CD4-positive, alpha-beta T cell treated with Interferon alpha-2 for 1 hour (primary cell): ENCODE measurements at regions not wholly inside any gene's neighbourhood (a gene's known extent, or its start where the extent isn't known, plus 50 kb on each side); places are given as distances from the start of the nearest gene placed in this dataset.

Experiments used
- DNase-seq, 2 donors: peaks; one replicate each; pipeline ENCODE4 v3.0.0-alpha.2; 2020 to 2022

DNA sequence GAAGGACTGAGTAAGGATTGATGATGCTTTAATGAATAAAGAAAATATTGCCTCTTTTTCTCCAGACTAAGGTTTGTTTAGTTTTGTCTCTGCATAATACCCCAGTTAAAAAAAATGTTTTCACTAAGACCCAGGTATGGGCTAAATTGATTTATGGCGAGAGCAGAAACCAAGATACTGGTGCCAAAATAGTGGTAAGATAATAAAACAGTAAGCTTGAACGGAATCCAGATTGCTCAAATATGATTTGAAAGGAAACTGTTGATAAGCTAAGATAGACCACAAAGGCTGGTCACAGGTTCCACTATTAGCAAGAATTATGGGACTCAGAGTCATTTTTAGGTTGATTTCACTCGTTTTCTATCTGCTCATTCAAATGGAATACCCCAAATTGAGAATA lies 831.2 kb downstream of the EPHA7 start:
- no peak for DNase-seq

DNA sequence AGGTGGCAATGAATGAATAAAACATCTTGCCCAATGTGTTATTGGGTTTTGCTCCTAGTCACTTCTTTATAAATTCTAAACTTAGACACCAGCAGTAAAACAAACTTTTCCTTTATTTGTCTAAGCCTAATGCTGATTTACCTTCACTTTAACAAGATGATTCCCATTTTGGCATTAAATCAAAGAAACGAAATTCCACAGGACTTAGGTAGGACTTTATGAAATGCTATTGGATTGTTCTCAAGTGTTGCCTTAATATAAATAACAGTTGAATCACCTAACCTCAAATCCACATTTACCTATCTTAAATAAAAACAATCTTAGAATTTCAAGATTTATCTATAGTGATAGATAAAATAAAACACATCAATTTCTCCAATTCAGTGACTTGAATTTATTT lies 831.8 kb downstream of the EPHA7 start:
- DNase-seq, result no peak

DNA sequence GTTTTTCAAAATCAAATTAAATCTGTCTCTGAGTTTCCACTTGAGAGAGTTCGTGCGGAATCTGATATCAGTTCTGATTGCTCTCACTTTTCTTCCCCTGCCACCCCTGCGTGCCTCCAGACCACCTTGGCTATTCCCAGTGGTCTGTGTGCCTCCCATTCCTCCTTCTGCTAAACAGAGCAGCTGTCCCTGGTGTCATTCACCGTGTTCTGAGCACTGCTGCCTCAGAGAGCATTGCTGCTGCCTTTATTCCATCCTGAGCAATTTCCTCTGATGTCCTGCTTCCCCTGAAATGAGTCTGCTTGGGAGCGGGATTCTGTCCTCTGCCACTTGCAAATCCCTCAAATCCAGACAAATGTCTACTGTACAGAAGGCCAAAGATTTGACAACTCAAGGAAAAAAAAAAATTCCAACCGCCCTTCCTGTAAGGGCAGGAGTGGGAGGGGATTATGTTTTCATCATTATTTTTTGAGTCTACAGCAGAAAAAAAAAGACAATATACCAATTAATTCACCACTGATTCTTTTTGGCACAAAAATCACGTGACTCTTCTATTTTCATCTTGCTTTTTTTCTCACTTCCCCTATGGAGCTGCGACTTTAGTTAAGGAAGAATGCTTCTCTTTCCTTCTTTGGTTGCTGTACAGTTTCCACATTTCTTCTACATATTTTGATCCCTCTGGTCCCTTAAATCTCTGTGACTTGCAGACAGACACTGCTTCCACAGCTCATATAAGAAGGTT lies 833.0 kb downstream of the EPHA7 start:
- DNase-seq, result no peak

GRCh38 chr6:92582211-92582610 lies 837.1 kb downstream of the EPHA7 start:
- DNase-seq, result no peak

DNA sequence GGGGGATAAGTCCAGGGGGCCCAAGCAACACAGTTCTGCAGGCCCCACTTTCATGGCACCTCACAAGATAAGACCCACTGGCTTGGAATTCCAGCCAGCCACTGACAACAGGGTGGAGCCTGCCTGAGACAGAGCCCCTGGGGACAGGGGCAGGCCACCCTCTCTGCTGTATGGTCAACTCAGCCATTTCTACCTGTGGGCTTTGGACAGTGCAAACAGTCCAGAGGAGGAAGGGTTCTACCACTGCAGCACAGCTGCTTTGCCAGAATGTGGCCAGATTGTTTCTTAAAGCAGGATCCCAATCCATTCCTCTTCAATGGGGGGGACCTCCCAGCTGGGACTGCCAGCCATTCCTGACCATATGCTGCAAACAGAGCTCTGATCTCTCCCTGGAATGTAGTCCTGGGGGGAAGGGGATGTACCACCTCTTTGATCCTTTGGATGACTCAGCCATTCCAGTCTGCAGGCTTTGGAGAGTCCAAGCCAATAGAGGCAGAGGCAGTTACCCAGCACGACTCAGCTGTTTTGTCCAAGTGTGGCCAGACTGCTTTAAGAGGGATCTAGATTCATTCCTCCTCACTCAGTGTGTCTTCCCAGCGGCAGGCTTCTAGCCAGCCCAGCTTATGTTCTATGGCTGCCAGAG lies 842.2 kb downstream of the EPHA7 start:
- DNase-seq, result no peak

- no peak for DNase-seq
These were observed 850.8 kb downstream of the EPHA7 start for GRCh38 chr6:92568541-92568940.

DNA sequence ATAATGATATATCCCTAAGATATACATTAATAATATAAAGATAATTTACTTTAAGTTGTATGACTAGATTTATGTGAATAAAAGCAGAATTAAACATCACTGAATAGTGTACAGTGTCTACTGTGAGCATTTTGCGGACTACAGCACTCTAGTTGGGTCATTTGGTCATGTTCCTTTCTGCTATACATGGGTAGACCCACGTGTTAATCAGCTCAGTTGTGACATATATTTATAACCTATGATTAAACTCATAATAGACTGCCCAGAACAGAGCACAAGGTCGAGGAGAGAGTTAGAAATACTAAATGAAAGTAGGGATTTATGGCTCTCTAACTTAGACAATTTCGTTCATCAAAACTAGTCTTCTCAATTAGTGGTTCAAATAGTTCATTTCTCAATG lies 852.7 kb downstream of the EPHA7 start:
- DNase-seq, result no peak

DNA sequence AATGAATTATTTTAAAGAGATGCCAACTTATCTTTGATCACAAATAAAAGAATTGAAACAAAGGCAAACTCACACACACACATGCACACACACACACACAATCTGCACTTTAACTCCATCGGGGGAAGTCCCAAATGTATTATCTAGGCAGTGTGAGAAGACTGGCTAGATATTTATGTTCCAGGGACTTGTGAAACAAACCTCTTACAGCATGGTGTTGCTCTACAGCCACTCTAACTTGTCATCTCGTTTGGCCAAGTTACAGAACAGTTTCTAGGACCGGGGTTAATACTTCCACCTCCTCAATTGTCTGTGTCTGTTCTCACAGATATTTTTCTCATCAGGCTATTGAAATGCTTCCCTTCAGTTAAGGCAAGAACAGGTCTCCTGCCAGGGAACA lies 855.0 kb downstream of the EPHA7 start:
- DNase-seq, result no peak

- DNase-seq, result no peak
These were observed 859.7 kb downstream of the EPHA7 start for GRCh38 chr6:92559611-92560010.

DNA sequence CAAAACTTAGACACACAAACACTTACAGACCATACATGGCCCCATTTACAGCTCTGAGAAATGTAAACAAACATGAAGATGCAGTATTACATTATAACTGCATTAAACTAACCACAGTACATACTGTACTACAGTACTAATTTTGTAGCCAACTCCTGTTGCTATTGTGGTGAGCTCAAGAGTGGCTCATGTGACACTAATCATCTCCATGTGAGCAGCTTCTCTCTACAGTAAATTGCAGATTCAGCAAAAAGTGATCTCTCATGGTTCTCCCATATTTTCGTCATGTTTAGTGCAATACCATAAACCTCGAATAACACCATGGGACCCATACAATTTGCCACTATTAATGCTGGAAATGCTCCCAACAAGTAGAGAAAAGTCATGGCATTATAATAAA lies 860.4 kb downstream of the EPHA7 start:
- DNase-seq, result no peak

DNA sequence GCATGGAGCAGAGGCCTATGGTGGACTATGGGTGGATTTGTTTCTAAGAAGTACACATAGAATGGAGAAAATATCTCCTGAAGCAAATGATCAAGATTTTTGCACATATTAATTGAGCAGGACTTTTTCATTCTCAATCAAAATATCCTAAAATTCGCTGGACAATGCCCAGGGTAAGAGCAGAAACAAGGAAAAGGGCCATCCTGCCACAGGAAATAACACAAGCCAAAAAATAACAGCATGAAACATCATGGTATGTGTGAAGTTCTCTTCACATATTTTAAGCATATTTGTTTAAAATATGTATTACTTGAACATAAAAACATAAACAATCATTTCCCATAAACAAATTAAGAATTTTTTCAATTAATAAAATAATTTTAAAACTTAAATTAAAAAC lies 868.9 kb downstream of the EPHA7 start:
- DNase-seq, result no peak

- no peak for DNase-seq
These were observed 873.5 kb downstream of the EPHA7 start for GRCh38 chr6:92545861-92546260.

DNA sequence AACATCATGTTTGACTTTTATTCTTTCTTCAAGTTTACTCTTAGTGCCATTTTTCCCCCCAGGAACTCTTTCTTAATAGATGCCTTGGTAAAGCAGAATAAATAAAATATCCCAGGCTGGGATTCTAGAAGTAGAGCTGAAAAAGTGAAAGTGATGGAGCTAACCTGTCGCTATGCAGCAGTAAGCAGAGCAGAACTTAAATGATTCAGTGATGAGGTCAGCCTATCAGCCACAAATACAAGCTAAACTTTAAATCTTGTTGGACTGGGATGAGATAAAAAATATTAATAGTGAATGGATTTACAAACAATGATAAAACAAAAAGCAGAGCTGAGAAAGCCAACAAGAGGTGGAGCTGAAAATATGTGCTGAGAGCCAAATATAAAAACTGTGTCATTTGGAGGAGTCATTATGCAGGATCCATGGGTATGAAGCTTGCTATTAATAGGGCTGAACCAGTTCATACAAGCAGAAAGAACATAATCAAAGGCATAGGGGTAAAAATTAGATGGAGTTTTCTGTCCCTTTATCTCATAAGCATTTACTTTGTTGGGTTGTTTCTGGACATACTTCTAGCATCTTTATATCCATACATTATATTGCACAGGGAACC lies 877.8 kb downstream of the EPHA7 start:
- no peak for DNase-seq

- DNase-seq, result no peak
These were observed 880.4 kb downstream of the EPHA7 start for GRCh38 chr6:92538926-92539325.

DNA sequence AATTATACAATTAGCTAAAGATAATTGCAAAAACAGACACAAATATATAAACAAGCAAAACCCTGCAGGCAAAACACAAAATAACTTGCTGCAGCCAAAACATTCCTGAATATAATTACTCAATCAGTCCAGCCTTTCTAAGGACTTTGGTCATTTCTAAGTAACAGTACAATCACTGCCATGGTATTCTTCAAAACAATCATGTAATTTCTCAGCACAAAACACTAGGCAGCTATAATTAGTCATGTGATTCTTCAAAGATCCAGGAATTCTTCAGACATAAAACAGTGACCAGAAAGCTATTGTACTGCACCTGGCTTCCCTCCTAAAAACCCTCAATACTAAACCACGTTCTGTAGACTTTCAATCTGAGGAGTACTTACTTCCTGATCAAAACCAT lies 881.1 kb downstream of the EPHA7 start:
- DNase-seq, result no peak

DNA sequence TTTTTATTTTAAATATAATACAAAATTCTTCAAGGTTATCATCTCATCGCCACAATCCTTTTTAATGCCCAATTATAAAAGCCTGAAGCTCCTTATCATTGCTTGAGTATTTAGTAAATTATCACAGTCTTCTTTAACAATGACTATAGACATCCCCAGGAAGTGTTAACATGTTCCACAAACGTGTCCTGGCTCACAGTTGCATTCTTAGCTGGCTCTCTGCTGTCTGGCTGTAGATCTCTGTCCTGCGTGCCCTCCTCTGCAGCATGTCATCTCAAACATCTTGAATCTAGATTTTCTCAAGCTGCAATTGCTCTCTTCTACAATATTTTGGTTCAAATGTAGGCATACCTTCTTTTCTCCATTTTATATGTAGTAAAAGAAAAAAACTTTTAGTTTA lies 885.2 kb downstream of the EPHA7 start:
- DNase-seq, result no peak

GRCh38 chr6:92522589-92522988 lies 896.8 kb downstream of the EPHA7 start:
- no peak for DNase-seq

GRCh38 chr6:92521553-92521952 lies 897.8 kb downstream of the EPHA7 start:
- no peak for DNase-seq

DNA sequence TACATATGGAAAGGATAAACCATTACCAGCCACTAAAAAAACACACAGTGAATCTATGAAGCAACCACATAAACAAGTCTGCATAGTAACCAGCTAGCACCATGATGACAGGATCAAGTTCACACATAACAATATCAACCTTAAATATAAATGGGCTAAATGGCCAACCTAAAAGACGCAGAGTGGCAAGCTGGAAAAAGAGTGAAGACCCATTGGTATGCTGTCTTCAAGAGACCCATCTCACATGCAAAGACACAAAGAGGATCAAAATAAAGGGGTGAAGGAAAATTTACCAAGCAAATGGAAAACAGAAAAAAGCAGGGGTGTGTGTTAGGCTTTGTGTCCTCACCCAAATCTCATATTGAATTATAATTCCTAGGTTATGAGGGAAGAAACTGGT lies 909.2 kb downstream of the EPHA7 start:
- DNase-seq, result no peak

- no peak for DNase-seq
These were observed 911.8 kb downstream of the EPHA7 start for GRCh38 chr6:92507552-92507951.

DNA sequence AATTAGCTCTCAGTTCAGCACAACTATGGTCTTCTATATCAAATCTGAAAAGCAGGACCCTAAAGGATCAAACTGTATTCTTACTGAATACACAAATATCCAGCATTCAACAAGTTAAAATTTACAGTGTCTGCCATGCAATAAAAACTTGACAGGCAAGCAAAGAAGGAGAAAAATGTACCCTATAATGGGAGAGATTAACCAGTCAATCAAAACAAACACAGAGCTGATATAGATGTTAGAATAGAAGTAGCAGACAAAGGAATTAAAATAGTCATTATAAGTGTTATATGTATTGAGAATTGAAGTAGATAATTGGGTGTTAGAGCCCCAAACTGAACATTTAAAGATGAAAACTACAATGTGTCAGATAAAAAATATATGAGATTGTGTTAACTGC lies 914.9 kb downstream of the EPHA7 start:
- DNase-seq, result no peak

GRCh38 chr6:92497281-92497680 lies 922.1 kb downstream of the EPHA7 start:
- DNase-seq, result no peak

DNA sequence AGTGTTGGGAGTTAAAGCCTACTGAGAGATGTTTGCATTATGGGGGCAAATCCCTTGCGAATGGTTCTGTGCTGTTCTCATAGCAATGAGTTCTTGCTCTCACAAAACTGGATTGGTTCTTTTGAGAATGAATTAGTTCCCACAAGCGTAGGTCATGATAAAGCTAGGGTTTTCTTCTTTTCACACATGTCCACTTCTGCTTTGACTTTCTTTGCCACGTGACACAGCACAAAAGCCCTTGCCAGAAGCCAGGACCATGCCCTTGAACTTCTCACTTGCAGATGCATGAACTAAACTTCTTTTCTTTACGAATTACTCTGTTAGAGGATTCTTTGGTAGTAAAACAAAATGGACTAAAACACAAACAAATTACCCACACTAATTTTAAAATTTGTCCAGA lies 922.8 kb downstream of the EPHA7 start:
- DNase-seq, result no peak

GRCh38 chr6:92495242-92495641 lies 924.1 kb downstream of the EPHA7 start:
- DNase-seq, result no peak

GRCh38 chr6:92485487-92485886 lies 933.9 kb downstream of the EPHA7 start:
- DNase-seq, result no peak
